PC-9 (cell line): ENCODE measurements at regions not wholly inside any gene's neighbourhood (a gene's known extent, or its start where the extent isn't known, plus 50 kb on each side); places are given as distances from the start of the nearest gene placed in this dataset.

Source experiments
- EZH2 ChIP-seq: fragments of 200-600 bp; sonication (generic); IDR thresholded peaks from 2 replicates; pipeline ENCODE4 v1.8.0; 2017; ENCODE audit warnings: antibody characterized with exemption, low read depth
- TF ChIP-seq, protein P1 (sequence below): fragments of 200-600 bp; sonication (generic); conservative IDR thresholded peaks from 2 replicates; pipeline ENCODE4 v1.6.1; 2017; ENCODE audit warnings: mixed run types, antibody characterized with exemption, mild to moderate bottlenecking, moderate library complexity

- TF ChIP-seq, protein P1, sequence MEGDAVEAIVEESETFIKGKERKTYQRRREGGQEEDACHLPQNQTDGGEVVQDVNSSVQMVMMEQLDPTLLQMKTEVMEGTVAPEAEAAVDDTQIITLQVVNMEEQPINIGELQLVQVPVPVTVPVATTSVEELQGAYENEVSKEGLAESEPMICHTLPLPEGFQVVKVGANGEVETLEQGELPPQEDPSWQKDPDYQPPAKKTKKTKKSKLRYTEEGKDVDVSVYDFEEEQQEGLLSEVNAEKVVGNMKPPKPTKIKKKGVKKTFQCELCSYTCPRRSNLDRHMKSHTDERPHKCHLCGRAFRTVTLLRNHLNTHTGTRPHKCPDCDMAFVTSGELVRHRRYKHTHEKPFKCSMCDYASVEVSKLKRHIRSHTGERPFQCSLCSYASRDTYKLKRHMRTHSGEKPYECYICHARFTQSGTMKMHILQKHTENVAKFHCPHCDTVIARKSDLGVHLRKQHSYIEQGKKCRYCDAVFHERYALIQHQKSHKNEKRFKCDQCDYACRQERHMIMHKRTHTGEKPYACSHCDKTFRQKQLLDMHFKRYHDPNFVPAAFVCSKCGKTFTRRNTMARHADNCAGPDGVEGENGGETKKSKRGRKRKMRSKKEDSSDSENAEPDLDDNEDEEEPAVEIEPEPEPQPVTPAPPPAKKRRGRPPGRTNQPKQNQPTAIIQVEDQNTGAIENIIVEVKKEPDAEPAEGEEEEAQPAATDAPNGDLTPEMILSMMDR: no peak
- TF ChIP-seq EZH2: no peak
Measured at GRCh38 chr10:28160866-28161405, 141.9 kb downstream of the MPP7 start.
